ENCODE measurements at regions not wholly inside any gene's neighbourhood (a gene's known extent, or its start where the extent isn't known, plus 50 kb on each side); places are given as distances from the start of the nearest gene placed in this dataset.
A peak's percentile ranks its signal among the peaks of the same experiment; 100 is the strongest.
"Not testable (repeated sequence)": the region's sequence is repeated elsewhere in the genome, so short reads cannot be mapped to it uniquely, and the experiment has no call there.

- TF ChIP-seq POLR2AphosphoS5 (IDR thresholded peaks at IDR 0.05; ENCODE audit: low read depth, low read length) (no peak), SPI1 (IDR thresholded peaks at IDR 0.05; ENCODE audit: low read depth, low read length) (no peak), TAF1 (IDR thresholded peaks at IDR 0.05; ENCODE audit: low read depth, low read length) (no peak), PAX5 (IDR thresholded peaks at IDR 0.05; ENCODE audit: insufficient read depth, low read length, severe bottlenecking) (no peak), POLR2A (IDR thresholded peaks at IDR 0.05; ENCODE audit: low read depth, low read length) (no peak), POU2F2 (IDR thresholded peaks at IDR 0.05; ENCODE audit: low read depth, low read length) (no peak)
- no peak for DNase-seq (ENCODE audit: insufficient read length, low spot score)
- FAIRE-seq, result peak; percentile 68
These were observed 336.7 kb downstream of the ADGRD1 start for GRCh38 chr12:131290255-131290959.

GRCh38 chr12:131293071-131294015 is 339.6 kb downstream of the ADGRD1 start:
- not testable (repeated sequence) for FAIRE-seq; DNase-seq (ENCODE audit: insufficient read length, low spot score)

GRCh38 chr12:131294716-131295115 is 341.0 kb downstream of the ADGRD1 start:
- not testable (repeated sequence) for DNase-seq (ENCODE audit: insufficient read length, low spot score); FAIRE-seq

- DNase-seq (ENCODE audit: insufficient read length, low spot score); FAIRE-seq: not testable (repeated sequence)
These were observed 341.4 kb downstream of the ADGRD1 start for GRCh38 chr12:131295117-131295516.

GRCh38 chr12:131295559-131295958 is 341.9 kb downstream of the ADGRD1 start:
- DNase-seq (ENCODE audit: insufficient read length, low spot score); FAIRE-seq: not testable (repeated sequence)

GRCh38 chr12:131296136-131296535 is 342.4 kb downstream of the ADGRD1 start:
- not testable (repeated sequence) for DNase-seq (ENCODE audit: insufficient read length, low spot score); FAIRE-seq

DNA sequence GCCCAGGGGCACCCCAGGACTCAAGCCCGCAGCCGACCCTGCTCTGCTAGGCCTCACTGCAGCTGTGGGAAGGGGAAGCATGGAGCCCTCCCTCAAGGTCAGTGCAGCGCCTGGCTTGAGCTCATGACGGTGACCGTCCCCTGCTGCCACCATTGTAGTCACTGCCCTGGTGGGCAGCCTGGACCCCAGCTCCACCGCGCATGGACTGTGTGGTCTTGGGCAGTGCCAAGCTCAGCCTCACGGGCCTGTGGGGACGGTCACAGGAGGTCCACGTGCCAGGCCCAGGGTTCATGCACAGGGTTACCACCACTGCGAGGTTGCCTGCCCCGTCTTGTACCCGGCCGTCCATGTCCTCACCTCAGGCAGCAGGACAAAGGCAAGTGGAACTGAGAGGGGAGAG is 342.9 kb downstream of the ADGRD1 start:
- not testable (repeated sequence) for DNase-seq (ENCODE audit: insufficient read length, low spot score); FAIRE-seq

- FAIRE-seq; DNase-seq (ENCODE audit: insufficient read length, low spot score): not testable (repeated sequence)
These were observed 345.0 kb downstream of the ADGRD1 start for GRCh38 chr12:131298526-131299369.

- not testable (repeated sequence) for FAIRE-seq
These were observed 345.6 kb downstream of the ADGRD1 start for GRCh38 chr12:131299370-131299701.

DNA sequence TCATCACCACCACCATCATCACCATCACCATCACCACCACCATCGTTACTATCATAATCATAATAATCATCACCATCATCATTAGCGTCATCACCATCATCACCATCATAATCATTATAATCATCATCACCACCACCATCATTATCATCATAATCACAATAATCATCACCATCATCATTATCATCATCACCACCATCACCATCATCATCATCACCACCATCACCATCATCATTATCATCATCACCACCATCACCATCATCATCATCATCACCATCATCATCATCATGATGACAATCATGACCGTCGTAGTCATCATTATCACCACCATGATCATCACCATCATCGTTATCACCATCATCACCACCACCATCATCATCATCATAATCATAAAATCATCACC is 349.9 kb downstream of the ADGRD1 start:
- FAIRE-seq, result peak; percentile 97
- not testable (repeated sequence) for DNase-seq (ENCODE audit: insufficient read length, low spot score)

More at GRCh38 chr12:131299370-131299701, 345.6 kb downstream of the ADGRD1 start:
- not testable (repeated sequence) for DNase-seq (ENCODE audit: insufficient read length, low spot score)

DNA sequence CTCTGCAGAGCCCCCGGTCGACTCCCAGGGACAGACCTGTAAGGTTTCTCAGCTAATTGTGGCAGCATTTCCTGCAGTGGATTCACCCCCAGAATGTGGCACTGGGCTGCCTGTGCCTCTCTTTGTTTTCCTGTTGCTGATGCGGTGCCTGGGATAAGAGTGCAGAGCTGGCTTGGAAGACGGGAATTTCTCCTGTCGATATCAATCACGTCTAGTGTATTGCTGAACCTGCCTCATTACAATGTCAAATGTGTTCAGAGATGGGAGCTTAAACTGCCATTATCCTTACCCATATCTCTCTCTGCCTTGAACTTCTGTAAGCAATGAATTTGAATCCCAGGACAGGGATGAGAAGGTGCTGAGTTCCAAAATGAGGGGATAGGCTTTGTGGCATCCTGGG is 350.9 kb downstream of the ADGRD1 start:
- FAIRE-seq; DNase-seq (ENCODE audit: insufficient read length, low spot score): not testable (repeated sequence)

DNA sequence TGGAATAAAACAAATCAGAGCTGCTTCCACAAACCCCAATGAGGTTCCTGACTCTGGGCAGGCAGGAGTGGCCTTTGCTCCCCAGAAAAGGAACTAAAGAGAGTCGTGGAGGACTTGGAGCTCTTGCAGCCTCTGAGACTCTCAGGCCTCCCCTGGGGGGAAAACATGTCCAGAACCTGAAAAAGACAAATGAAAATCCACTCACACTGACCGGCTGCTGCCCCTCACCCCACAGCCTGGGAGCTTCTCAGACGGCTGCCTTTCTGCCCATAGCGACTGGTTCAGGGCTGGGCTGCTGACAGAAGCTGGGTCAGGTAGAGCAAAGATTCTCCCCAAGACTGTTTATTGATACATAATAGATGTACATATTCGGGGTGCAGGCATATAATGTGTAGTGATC is 356.0 kb downstream of the ADGRD1 start:
- no peak for DNase-seq (ENCODE audit: insufficient read length, low spot score)
- no peak for FAIRE-seq
- no peak for TF ChIP-seq TAF1 (IDR thresholded peaks at IDR 0.05; ENCODE audit: low read depth, low read length)
- no peak for TF ChIP-seq PAX5 (IDR thresholded peaks at IDR 0.05; ENCODE audit: insufficient read depth, low read length, severe bottlenecking)
- TF ChIP-seq SPI1 (IDR thresholded peaks at IDR 0.05; ENCODE audit: low read depth, low read length), result no peak
- TF ChIP-seq POU2F2 (IDR thresholded peaks at IDR 0.05; ENCODE audit: low read depth, low read length), result no peak
- no peak for TF ChIP-seq POLR2AphosphoS5 (IDR thresholded peaks at IDR 0.05; ENCODE audit: low read depth, low read length)
- TF ChIP-seq POLR2A (IDR thresholded peaks at IDR 0.05; ENCODE audit: low read depth, low read length), result no peak

DNA sequence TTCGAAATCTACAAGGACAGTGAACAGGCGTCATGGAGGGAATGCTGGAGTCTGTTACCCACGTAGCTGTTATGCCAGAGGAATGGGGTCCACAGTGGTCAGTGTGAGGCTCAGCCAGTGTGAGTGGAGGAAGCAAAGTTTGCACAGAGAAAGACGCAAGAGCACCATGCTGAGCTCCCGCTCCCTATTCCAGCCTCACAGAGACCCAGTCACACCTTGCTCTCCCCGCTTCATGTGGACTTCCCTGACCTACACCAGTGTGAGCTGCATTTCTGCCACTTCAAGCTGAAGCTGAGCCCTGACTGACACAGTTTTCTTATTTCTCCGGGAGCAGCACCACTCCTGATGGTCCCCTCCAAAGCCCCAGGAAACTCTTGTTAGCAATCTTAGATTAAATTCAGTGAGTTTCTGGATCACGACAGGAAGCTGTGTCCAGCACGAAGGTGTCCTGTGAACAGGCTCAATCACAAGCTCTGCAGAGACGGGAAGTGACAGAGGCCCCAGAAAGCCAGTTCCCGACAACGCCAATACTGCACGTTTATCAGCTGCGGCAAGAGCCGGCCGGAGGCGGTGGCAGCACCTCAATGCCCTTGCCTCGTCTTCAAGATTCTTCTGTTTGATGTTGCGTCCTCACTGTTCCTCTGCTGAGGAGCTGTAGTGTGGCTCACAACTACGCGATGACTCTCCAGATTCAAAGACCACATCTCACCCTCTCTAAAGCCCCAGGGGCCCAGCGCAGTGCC is 356.7 kb downstream of the ADGRD1 start:
- not testable (repeated sequence) for DNase-seq (ENCODE audit: insufficient read length, low spot score); FAIRE-seq

GRCh38 chr12:131311279-131311722 is 357.6 kb downstream of the ADGRD1 start:
- not testable (repeated sequence) for FAIRE-seq; DNase-seq (ENCODE audit: insufficient read length, low spot score)

Data from GM12891 (cell line).